SK-N-SH treated with all-trans-retinoic acid at 6 μM for 48 hours (cell line): ENCODE measurements at regions not wholly inside any gene's neighbourhood (a gene's known extent, or its start where the extent isn't known, plus 50 kb on each side); places are given as distances from the start of the nearest gene placed in this dataset.

ENCODE experiments used
- CSRNP3 ChIP-seq: fragments of 250-450 bp; sonication (Bioruptor Pico); IDR thresholded peaks from 2 replicates; pipeline ENCODE4 v1.5.1; 2021; ENCODE audit warnings: mild to moderate bottlenecking, moderate library complexity
- PPARA ChIP-seq: fragments of 250-450 bp; sonication (Bioruptor Pico); IDR thresholded peaks from 2 replicates; pipeline ENCODE4 v1.5.0; 2020; ENCODE audit warnings: mild to moderate bottlenecking, borderline replicate concordance
- RARB ChIP-seq: fragments of 250-450 bp; sonication (Bioruptor Pico); IDR thresholded peaks from 2 replicates; pipeline ENCODE4 v1.8.0; 2021; ENCODE audit warnings: mild to moderate bottlenecking, moderate library complexity
- TOX ChIP-seq: fragments of 250-450 bp; sonication (Bioruptor Pico); IDR thresholded peaks from 2 replicates; pipeline ENCODE4 v1.8.0; 2021; ENCODE audit warnings: mild to moderate bottlenecking, moderate library complexity, borderline replicate concordance
- ZNF8 ChIP-seq: fragments of 450-650 bp; formaldehyde crosslinking; IDR thresholded peaks from 2 replicates; pipeline ENCODE4 v1.5.0; 2020; ENCODE audit warnings: mild to moderate bottlenecking, moderate library complexity
- TF ChIP-seq, protein P1 (sequence below): fragments of 250-450 bp; sonication (Bioruptor Pico); IDR thresholded peaks from 2 replicates; pipeline ENCODE4 v1.5.0; 2020; ENCODE audit warnings: mild to moderate bottlenecking, moderate library complexity
- TF ChIP-seq, protein P2 (sequence below): fragments of 250-450 bp; sonication (Bioruptor Pico); IDR thresholded peaks from 2 replicates; pipeline ENCODE4 v1.8.0; 2020; ENCODE audit warnings: mild to moderate bottlenecking, moderate library complexity, borderline replicate concordance

- TF ChIP-seq TOX = no peak
- TF ChIP-seq, protein P1, sequence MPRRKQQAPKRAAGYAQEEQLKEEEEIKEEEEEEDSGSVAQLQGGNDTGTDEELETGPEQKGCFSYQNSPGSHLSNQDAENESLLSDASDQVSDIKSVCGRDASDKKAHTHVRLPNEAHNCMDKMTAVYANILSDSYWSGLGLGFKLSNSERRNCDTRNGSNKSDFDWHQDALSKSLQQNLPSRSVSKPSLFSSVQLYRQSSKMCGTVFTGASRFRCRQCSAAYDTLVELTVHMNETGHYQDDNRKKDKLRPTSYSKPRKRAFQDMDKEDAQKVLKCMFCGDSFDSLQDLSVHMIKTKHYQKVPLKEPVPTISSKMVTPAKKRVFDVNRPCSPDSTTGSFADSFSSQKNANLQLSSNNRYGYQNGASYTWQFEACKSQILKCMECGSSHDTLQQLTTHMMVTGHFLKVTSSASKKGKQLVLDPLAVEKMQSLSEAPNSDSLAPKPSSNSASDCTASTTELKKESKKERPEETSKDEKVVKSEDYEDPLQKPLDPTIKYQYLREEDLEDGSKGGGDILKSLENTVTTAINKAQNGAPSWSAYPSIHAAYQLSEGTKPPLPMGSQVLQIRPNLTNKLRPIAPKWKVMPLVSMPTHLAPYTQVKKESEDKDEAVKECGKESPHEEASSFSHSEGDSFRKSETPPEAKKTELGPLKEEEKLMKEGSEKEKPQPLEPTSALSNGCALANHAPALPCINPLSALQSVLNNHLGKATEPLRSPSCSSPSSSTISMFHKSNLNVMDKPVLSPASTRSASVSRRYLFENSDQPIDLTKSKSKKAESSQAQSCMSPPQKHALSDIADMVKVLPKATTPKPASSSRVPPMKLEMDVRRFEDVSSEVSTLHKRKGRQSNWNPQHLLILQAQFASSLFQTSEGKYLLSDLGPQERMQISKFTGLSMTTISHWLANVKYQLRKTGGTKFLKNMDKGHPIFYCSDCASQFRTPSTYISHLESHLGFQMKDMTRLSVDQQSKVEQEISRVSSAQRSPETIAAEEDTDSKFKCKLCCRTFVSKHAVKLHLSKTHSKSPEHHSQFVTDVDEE = no peak
- TF ChIP-seq, protein P2, sequence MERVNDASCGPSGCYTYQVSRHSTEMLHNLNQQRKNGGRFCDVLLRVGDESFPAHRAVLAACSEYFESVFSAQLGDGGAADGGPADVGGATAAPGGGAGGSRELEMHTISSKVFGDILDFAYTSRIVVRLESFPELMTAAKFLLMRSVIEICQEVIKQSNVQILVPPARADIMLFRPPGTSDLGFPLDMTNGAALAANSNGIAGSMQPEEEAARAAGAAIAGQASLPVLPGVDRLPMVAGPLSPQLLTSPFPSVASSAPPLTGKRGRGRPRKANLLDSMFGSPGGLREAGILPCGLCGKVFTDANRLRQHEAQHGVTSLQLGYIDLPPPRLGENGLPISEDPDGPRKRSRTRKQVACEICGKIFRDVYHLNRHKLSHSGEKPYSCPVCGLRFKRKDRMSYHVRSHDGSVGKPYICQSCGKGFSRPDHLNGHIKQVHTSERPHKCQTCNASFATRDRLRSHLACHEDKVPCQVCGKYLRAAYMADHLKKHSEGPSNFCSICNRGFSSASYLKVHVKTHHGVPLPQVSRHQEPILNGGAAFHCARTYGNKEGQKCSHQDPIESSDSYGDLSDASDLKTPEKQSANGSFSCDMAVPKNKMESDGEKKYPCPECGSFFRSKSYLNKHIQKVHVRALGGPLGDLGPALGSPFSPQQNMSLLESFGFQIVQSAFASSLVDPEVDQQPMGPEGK (CRISPR knock-in tag) = no peak
- no peak for TF ChIP-seq CSRNP3
- TF ChIP-seq PPARA (CRISPR knock-in tag) = no peak
- TF ChIP-seq RARB = no peak
- no peak for TF ChIP-seq ZNF8 (CRISPR knock-in tag)
Measured at GRCh38 chr2:39567507-39567906, 98.2 kb upstream of the TMEM178A start.
